Suppressor macrophage treated with lipopolysaccharide for 4 hours (primary cell): ENCODE measurements at regions not wholly inside any gene's neighbourhood (a gene's known extent, or its start where the extent isn't known, plus 50 kb on each side); places are given as distances from the start of the nearest gene placed in this dataset.

Experiments used
- DNase-seq: peaks from one replicate; pipeline ENCODE4 v3.0.0-alpha.2; 2020

GRCh38 chr2:120461546-120462537 is 115.9 kb downstream of the INHBB start:
- DNase-seq: no peak

- no peak for DNase-seq
Observed at GRCh38 chr2:120463527-120463926, 117.6 kb downstream of the INHBB start.

- no peak for DNase-seq
Observed at GRCh38 chr2:120463996-120464395, 118.1 kb downstream of the INHBB start.

GRCh38 chr2:120464448-120464931 is 118.6 kb downstream of the INHBB start:
- DNase-seq: no peak

- DNase-seq: no peak
Observed at GRCh38 chr2:120465012-120465700, 119.2 kb downstream of the INHBB start.

GRCh38 chr2:120465701-120465988 is 119.7 kb downstream of the INHBB start:
- no peak for DNase-seq

GRCh38 chr2:120465989-120466703 is 120.2 kb downstream of the INHBB start:
- DNase-seq: no peak

- no peak for DNase-seq
Observed at GRCh38 chr2:120466704-120467054, 120.7 kb downstream of the INHBB start.

- no peak for DNase-seq
Observed at GRCh38 chr2:120468136-120468535, 122.2 kb downstream of the INHBB start.

- no peak for DNase-seq
Observed at GRCh38 chr2:120469426-120469825, 123.5 kb downstream of the INHBB start.

GRCh38 chr2:120470041-120470965 is 124.4 kb downstream of the INHBB start:
- peak; percentile 4 for DNase-seq

GRCh38 chr2:120471166-120471565 is 125.2 kb downstream of the INHBB start:
- DNase-seq: no peak

GRCh38 chr2:120472031-120472430 is 126.1 kb downstream of the INHBB start:
- DNase-seq: no peak

GRCh38 chr2:120472891-120473309 is 127.0 kb downstream of the INHBB start:
- DNase-seq: no peak

- no peak for DNase-seq
Observed at GRCh38 chr2:120473522-120474271, 127.8 kb downstream of the INHBB start.

- no peak for DNase-seq
Observed at GRCh38 chr2:120474486-120474885, 128.6 kb downstream of the INHBB start.

- no peak for DNase-seq
Observed at GRCh38 chr2:120476141-120476540, 130.2 kb downstream of the INHBB start.

GRCh38 chr2:120477198-120477597 is 131.3 kb downstream of the INHBB start:
- no peak for DNase-seq

GRCh38 chr2:120477831-120478481 is 132.0 kb downstream of the INHBB start:
- no peak for DNase-seq

GRCh38 chr2:120480346-120480902 is 134.5 kb downstream of the INHBB start:
- DNase-seq: no peak
